ENCODE measurements at regions not wholly inside any gene's neighbourhood (a gene's known extent, or its start where the extent isn't known, plus 50 kb on each side); places are given as distances from the start of the nearest gene placed in this dataset.

- TF ChIP-seq, protein P1, sequence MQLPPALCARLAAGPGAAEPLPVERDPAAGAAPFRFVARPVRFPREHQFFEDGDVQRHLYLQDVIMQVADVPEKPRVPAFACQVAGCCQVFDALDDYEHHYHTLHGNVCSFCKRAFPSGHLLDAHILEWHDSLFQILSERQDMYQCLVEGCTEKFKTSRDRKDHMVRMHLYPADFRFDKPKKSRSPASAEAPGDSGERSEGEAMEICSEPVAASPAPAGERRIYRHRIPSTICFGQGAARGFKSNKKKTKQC (CRISPR knock-in tag; IDR thresholded peaks at IDR 0.05): no peak
- TF ChIP-seq ZKSCAN8 (CRISPR knock-in tag; IDR thresholded peaks at IDR 0.05): no peak
Observed at GRCh38 chr1:78728359-78728758, 78.7 kb downstream of the IFI44 start (continued).

DNA sequence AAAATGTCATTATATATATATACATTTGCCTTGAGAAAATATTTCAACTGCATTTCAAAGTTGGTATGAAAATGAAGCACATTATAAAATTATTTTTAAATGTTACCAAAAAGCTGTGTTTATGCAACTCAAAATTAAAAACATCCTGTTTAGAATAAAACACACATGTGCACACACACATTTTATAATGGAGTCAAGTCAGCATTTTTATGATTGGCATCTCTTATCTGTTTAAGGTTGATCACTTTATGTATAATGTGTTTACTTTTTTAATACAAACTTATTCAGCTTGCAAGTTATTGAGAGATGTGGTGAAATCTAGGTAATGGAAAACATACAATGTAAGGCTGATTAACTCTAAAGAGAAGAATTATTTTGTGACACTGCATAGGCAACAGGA lies 80.4 kb downstream of the IFI44 start:
- no peaks in the 10 kb centered on the region for H3K4me1 ChIP-seq (replicated peaks in 1 of 2; ENCODE audit: control insufficient read depth in 2 of 2, insufficient read depth in 2 of 2, low read length in 2 of 2)
- H3K4me2 ChIP-seq (ENCODE audit: insufficient read depth, low read length): no peak overlapping the region
- intact Hi-C loops (cut with micrococcal nuclease): no loop called here
- 0 out of 2 replicates have a peak, but pooled peaks cover 3% of the 10 kb centered on the region for H3K9me3 ChIP-seq (replicated peaks; ENCODE audit: control insufficient read depth, insufficient read depth, low read depth, low read length)
- no peak overlapping the region for H3K4me3 ChIP-seq
- H3K9me1 ChIP-seq (ENCODE audit: control insufficient read depth, insufficient read depth, low read length): no peaks in the 10 kb centered on the region
- DNase-seq (ENCODE audit: extremely low read depth in 1 of 4, low spot score in 3 of 4) (no peak), FAIRE-seq (no peak), ATAC-seq (no peak)
- TF ChIP-seq ETV1 (tag; conservative IDR thresholded peaks at IDR 0.05; ENCODE audit: low read depth): no peak
- TF ChIP-seq C11orf30 (IDR thresholded peaks at IDR 0.05; ENCODE audit: low read depth): peak; percentile 16; the same call in 1 of the 2 replicates
- peak; percentile 63; the same call in 1 of the 2 replicates for TF ChIP-seq ZNF316 (IDR thresholded peaks at IDR 0.05)
- peak; percentile 33 for TF ChIP-seq MAFF (IDR thresholded peaks at IDR 0.05; ENCODE audit: low read length)
- no peak overlapping the region for H3K9ac ChIP-seq (ENCODE audit: insufficient read depth in 1 of 2, low read depth in 2 of 2, low read length in 2 of 2)
- POLR2A ChIA-PET: no interaction called here
- BruUV-seq (replicated peaks): no TSS peak
- no peaks in the 10 kb centered on the region for H3K79me2 ChIP-seq (ENCODE audit: control insufficient read depth, insufficient read depth, low read length)
- CTCF ChIA-PET (ENCODE audit: low intra/inter-chr PET ratio): no interaction called here
- in situ Hi-C loops (cut with MboI): no loop called here
- no peak overlapping the region for H3K27ac ChIP-seq (ENCODE audit: extremely low read depth, low read depth, low read length)
- H2AFZ ChIP-seq (ENCODE audit: low read depth, low read length): no peak overlapping the region
- H3K27me3 ChIP-seq (ENCODE audit: control insufficient read depth in 2 of 2, insufficient read depth in 2 of 2, low read length in 2 of 2): no peaks in the 10 kb centered on the region
- no peaks in the 10 kb centered on the region for H3K36me3 ChIP-seq (ENCODE audit: control insufficient read depth, insufficient read depth, low read length)
- no peaks in the 10 kb centered on the region for H4K20me1 ChIP-seq (replicated peaks; ENCODE audit: control insufficient read depth, insufficient read depth, low read length)
